Neuronal stem cell (in vitro differentiated cells): ENCODE measurements at regions not wholly inside any gene's neighbourhood (a gene's known extent, or its start where the extent isn't known, plus 50 kb on each side); places are given as distances from the start of the nearest gene placed in this dataset.

Source experiments
- DNase-seq: peaks from one replicate; pipeline ENCODE4 v3.0.0-alpha.2; 2013; ENCODE audit warnings: low spot score
- H2AFZ ChIP-seq: one replicate; pipeline ENCODE4 v1.6.1; 2013; ENCODE audit warnings: mild to moderate bottlenecking, low read length, inconsistent platforms
- H2AK5ac ChIP-seq: 2 replicates; pipeline ENCODE4 v1.6.1; 2013; ENCODE audit warnings: low read depth, mild to moderate bottlenecking, inconsistent platforms, low read length, moderate library complexity, mixed read lengths
- H2BK120ac ChIP-seq: 2 replicates; pipeline ENCODE4 v1.6.1; 2013; ENCODE audit warnings: low read depth, mild to moderate bottlenecking, inconsistent platforms, low read length, moderate library complexity, mixed read lengths
- H2BK12ac ChIP-seq: one replicate; pipeline ENCODE4 v1.6.1; 2013; ENCODE audit warnings: low read length, inconsistent platforms
- H2BK15ac ChIP-seq: 2 replicates; pipeline ENCODE4 v1.6.1; 2013; ENCODE audit warnings: mild to moderate bottlenecking, low read length, inconsistent platforms, mixed read lengths
- H2BK5ac ChIP-seq: one replicate; pipeline ENCODE4 v1.6.1; 2013; ENCODE audit warnings: inconsistent platforms, mild to moderate bottlenecking, low read length, moderate library complexity
- H3K14ac ChIP-seq: one replicate; pipeline ENCODE4 v1.6.1; 2013; ENCODE audit warnings: low read length, inconsistent platforms
- H3K18ac ChIP-seq: 2 replicates; pipeline ENCODE4 v1.6.1; 2013; ENCODE audit warnings: low read length, inconsistent platforms
- H3K23ac ChIP-seq: 2 replicates; pipeline ENCODE4 v1.6.1; 2013; ENCODE audit warnings: low read depth, mild to moderate bottlenecking, mixed read lengths, low read length, inconsistent platforms; ENCODE audit not compliant: poor library complexity
- H3K27ac ChIP-seq: replicated peaks from 3 replicates; pipeline ENCODE4 v1.5.1; 2013; ENCODE audit warnings: low read length, inconsistent platforms
- H3K27me3 ChIP-seq, 3 experiments: 2 replicates each; pipeline ENCODE4 v1.6.1; 2013; ENCODE audit warnings: low read length in 3 of 3, mild to moderate bottlenecking in 2 of 3, inconsistent platforms in 1 of 3, low read depth in 1 of 3, mixed read lengths in 1 of 3, moderate library complexity in 1 of 3; ENCODE audit not compliant: control insufficient read depth in 3 of 3, insufficient read depth in 3 of 3
- H3K36me3 ChIP-seq, 2 donors: replicated peaks in 1 of 2; 2 replicates each; pipeline ENCODE4 v1.6.1; 2013; ENCODE audit warnings: low read length in 2 of 2; ENCODE audit not compliant: control insufficient read depth in 2 of 2, insufficient read depth in 2 of 2
- H3K4ac ChIP-seq: 2 replicates; pipeline ENCODE4 v1.6.1; 2013; ENCODE audit warnings: inconsistent platforms, mild to moderate bottlenecking, low read length, moderate library complexity
- H3K4me1 ChIP-seq, 2 donors: 1 replicate in 1 of 2; 2 replicates in 1 of 2; pipeline ENCODE4 v1.6.1; 2013; ENCODE audit warnings: low read length in 2 of 2, low read depth in 1 of 2; ENCODE audit not compliant: control insufficient read depth in 2 of 2, insufficient read depth in 1 of 2
- H3K4me2 ChIP-seq: one replicate; pipeline ENCODE4 v1.6.1; 2013; ENCODE audit warnings: mild to moderate bottlenecking, low read length, inconsistent platforms; ENCODE audit not compliant: insufficient read depth, poor library complexity, severe bottlenecking
- H3K4me3 ChIP-seq, 2 donors: 2 replicates each; pipeline ENCODE4 v1.5.1; 2013; ENCODE audit warnings: low read length in 2 of 2, mild to moderate bottlenecking in 2 of 2, inconsistent platforms in 1 of 2, moderate library complexity in 1 of 2
- H3K79me1 ChIP-seq: one replicate; pipeline ENCODE4 v1.6.1; 2013; ENCODE audit warnings: low read depth, mild to moderate bottlenecking, inconsistent platforms, low read length, moderate library complexity
- H3K9ac ChIP-seq: one replicate; pipeline ENCODE4 v1.6.1; 2013; ENCODE audit warnings: mild to moderate bottlenecking, low read depth, low read length, inconsistent platforms; ENCODE audit not compliant: poor library complexity
- H3K9me3 ChIP-seq, 2 donors: replicated peaks in 1 of 2; 2 replicates each; pipeline versions ENCODE3 to v1.6.1; 2013; ENCODE audit warnings: low read length in 2 of 2, mild to moderate bottlenecking in 2 of 2, inconsistent platforms in 1 of 2, low read depth in 1 of 2, mixed read lengths in 1 of 2, moderate library complexity in 1 of 2; ENCODE audit not compliant: control insufficient read depth in 2 of 2, insufficient read depth in 1 of 2
- H4K8ac ChIP-seq: one replicate; pipeline ENCODE4 v1.6.1; 2013; ENCODE audit warnings: low read depth, mild to moderate bottlenecking, inconsistent platforms, low read length, moderate library complexity
- H4K91ac ChIP-seq: one replicate; pipeline ENCODE4 v1.6.1; 2013; ENCODE audit warnings: low read length, low read depth, mild to moderate bottlenecking, inconsistent platforms; ENCODE audit not compliant: poor library complexity
- WGBS, 2 donors: extraction: QIAGEN DNeasy Blood & Tissue Kit; methylation state at CpG; one replicate each; pipeline ENCODE4 v1.1.7; 2013; ENCODE audit warnings: missing lambda C conversion rate in 2 of 2, mixed read lengths in 1 of 2; ENCODE audit not compliant: insufficient read length in 2 of 2, insufficient replicate concordance in 1 of 2; ENCODE audit errors: extremely low coverage in 2 of 2; 5-methylcytosine and 5-hydroxymethylcytosine counted together

DNA sequence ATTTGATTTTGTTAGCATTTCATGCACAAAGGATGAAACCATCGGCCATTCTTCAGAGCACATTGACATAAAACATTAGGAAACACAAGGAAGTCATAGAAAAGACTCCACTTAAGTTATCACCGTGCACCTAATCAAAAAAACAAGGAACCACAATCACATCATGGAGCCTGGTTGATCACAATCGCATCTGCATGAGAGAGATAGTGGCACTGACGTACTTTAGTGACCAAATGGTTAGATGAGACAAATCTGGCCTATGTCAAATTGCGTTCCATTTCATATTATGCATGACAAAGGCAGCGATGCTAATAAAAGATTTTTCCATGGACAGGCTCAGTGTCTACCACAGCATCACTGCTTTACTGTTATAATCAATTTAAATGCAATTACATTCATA lies 571.8 kb upstream of the ADGRL2 start:
- DNase-seq: no peak
- no peaks in the 10 kb centered on the region for H3K9me3 ChIP-seq
- no peak overlapping the region for H3K23ac ChIP-seq
- no peak overlapping the region for H3K14ac ChIP-seq
- H2AFZ ChIP-seq: no peak overlapping the region
- no peak overlapping the region for H2BK15ac ChIP-seq
- H4K8ac ChIP-seq: no peak overlapping the region
- H3K4me1 ChIP-seq: peaks cover 7 to 11% of the 10 kb centered on the region in 2 donors
- no peak overlapping the region for H2BK5ac ChIP-seq
- no peak overlapping the region for H2BK120ac ChIP-seq
- no peak overlapping the region for H3K18ac ChIP-seq
- H3K4me2 ChIP-seq: no peak overlapping the region
- H3K27ac ChIP-seq: no peak overlapping the region
- H3K4me3 ChIP-seq: no peak overlapping the region
- H2BK12ac ChIP-seq: no peak overlapping the region
- no peaks in the 10 kb centered on the region for H3K27me3 ChIP-seq
- no peak overlapping the region for H3K9ac ChIP-seq
- no CpG with 5 or more reads among the region's 6 CpGs for WGBS, 2 donors
- no peak overlapping the region for H3K4ac ChIP-seq
- H4K91ac ChIP-seq: no peak overlapping the region
- no peaks in the 10 kb centered on the region for H3K36me3 ChIP-seq
- H2AK5ac ChIP-seq: no peak overlapping the region
- no peaks in the 10 kb centered on the region for H3K79me1 ChIP-seq

DNA sequence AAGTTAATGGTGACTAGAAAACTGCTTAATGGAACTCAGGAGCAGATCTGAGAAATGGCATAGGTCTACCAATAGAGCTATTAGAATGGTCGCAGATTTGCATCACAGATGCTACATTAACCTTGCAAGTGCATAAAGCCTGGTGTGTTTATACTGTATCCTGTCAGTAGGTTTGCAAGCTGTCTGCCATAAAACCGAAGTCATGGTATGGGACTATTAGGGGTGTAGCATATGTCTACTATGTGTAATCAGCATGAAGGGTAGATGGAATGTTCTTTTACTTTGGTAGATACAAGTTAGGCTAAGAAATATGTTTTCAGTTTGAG lies 574.2 kb upstream of the ADGRL2 start:
- no peak overlapping the region for H3K14ac ChIP-seq
- H2AK5ac ChIP-seq: no peak overlapping the region
- H3K79me1 ChIP-seq: no peaks in the 10 kb centered on the region
- H3K18ac ChIP-seq: no peak overlapping the region
- H3K4ac ChIP-seq: no peak overlapping the region
- peaks cover 7 to 11% of the 10 kb centered on the region in 2 donors for H3K4me1 ChIP-seq
- H3K27me3 ChIP-seq: peaks cover 0 to 2% (median 0%) of the 10 kb centered on the region in 3 experiments
- H3K4me3 ChIP-seq: no peak overlapping the region
- no peaks in the 10 kb centered on the region for H3K9me3 ChIP-seq
- H3K27ac ChIP-seq: no peak overlapping the region
- no peak overlapping the region for H3K23ac ChIP-seq
- no peak overlapping the region for H4K8ac ChIP-seq
- no peak for DNase-seq
- no peaks in the 10 kb centered on the region for H3K36me3 ChIP-seq
- peak overlapping the region; percentile 19 for H2AFZ ChIP-seq
- no peak overlapping the region for H4K91ac ChIP-seq
- no peak overlapping the region for H2BK5ac ChIP-seq
- no peak overlapping the region for H2BK15ac ChIP-seq
- H3K9ac ChIP-seq: no peak overlapping the region
- no peak overlapping the region for H2BK12ac ChIP-seq
- WGBS, 2 donors: no CpG with 5 or more reads among the region's 2 CpGs
- no peak overlapping the region for H3K4me2 ChIP-seq
- no peak overlapping the region for H2BK120ac ChIP-seq

DNA sequence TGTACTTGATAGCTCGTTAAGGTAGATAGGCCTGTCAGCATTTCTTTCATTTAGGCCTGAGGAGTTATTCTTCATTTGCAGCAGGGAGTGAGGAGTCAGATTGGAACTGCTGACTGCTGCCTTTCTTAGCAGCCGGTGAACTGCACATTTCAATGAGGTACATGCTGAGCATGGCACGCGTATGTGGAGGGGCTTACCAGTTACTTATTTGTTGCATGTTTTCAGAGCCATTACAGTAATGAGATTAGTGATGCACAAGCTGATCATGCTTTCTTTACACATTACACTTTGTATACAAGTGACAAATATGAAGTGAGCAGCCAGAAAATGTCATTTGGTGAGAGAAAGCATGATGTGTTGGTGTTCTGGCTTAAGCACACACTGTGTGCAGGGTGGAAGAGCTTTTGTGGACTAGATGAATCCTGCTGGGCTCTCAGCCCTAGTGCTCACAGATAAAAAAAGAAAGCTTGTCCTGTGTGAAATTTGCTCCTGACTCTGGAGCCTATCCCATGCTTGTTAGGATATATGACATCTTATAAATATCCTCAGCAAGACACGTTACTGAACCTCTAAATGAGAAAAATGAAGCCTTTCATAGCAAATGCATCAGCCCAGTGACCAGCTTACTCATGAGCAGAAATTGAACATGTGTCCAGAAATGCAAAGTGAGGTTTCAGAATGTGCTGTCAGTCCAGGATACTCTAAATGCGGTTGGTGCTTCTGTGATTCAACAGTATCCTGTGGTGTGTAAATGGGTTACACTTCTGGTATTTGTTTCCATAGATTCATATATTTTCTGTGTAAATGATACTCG lies 574.7 kb upstream of the ADGRL2 start:
- Histone ChIP-seq H3K18ac (no peak overlapping the region), H3K14ac (no peak overlapping the region), H3K4me1 (peaks cover 7 to 11% of the 10 kb centered on the region in 2 donors), H3K27me3 (peaks cover 0 to 2% (median 0%) of the 10 kb centered on the region in 3 experiments), H2BK5ac (no peak overlapping the region), H3K9ac (no peak overlapping the region), H2AFZ (peak overlapping the region; percentile 19), H4K8ac (no peak overlapping the region), H3K4me3 (no peak overlapping the region), H2AK5ac (no peak overlapping the region), H2BK15ac (no peak overlapping the region), H3K9me3 (no peaks in the 10 kb centered on the region), H4K91ac (no peak overlapping the region), H3K36me3 (no peaks in the 10 kb centered on the region), H3K79me1 (no peaks in the 10 kb centered on the region), H3K23ac (no peak overlapping the region), H2BK120ac (no peak overlapping the region), H3K27ac (no peak overlapping the region), H2BK12ac (no peak overlapping the region), H3K4ac (no peak overlapping the region), H3K4me2 (no peak overlapping the region)
- DNase-seq: peak; percentile 33
- no CpG with 5 or more reads among the region's 7 CpGs for WGBS, 2 donors

DNA sequence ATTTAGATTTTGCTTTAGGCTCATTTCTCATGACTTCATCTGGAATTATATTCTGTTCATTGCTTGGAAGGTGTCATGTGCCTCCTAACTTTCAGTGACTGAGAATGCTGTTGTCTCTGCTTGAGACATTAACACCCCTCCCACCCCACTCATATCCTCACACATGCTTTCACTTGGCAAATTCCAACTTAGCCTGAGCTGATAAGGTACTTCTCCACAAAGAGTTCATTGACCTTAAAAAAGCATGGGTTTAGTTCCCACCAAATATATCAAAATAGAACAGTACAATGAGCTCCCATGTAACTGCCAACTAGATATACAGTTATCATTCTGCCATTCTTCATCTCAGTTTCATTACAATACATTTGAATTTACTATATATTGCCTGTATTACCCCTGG lies 576.5 kb upstream of the ADGRL2 start:
- Histone ChIP-seq H2BK12ac (no peak overlapping the region), H3K36me3 (no peaks in the 10 kb centered on the region), H3K27ac (no peak overlapping the region), H3K14ac (no peak overlapping the region), H3K9ac (no peak overlapping the region), H4K8ac (no peak overlapping the region), H3K18ac (no peak overlapping the region), H3K4me1 (peaks cover 7 to 11% of the 10 kb centered on the region in 2 donors), H2BK15ac (no peak overlapping the region), H2BK5ac (no peak overlapping the region), H2AFZ (no peak overlapping the region), H3K4me3 (no peak overlapping the region), H2BK120ac (no peak overlapping the region), H3K4me2 (no peak overlapping the region), H3K79me1 (no peaks in the 10 kb centered on the region), H3K27me3 (peaks cover 0 to 2% (median 0%) of the 10 kb centered on the region in 3 experiments), H4K91ac (no peak overlapping the region), H3K9me3 (no peaks in the 10 kb centered on the region), H3K23ac (no peak overlapping the region), H2AK5ac (no peak overlapping the region), H3K4ac (no peak overlapping the region)
- DNase-seq: no peak
